ENCODE measurements at regions not wholly inside any gene's neighbourhood (a gene's known extent, or its start where the extent isn't known, plus 50 kb on each side); places are given as distances from the start of the nearest gene placed in this dataset.
"Not testable (repeated sequence)": the region's sequence is repeated elsewhere in the genome, so short reads cannot be mapped to it uniquely, and the experiment has no call there.

DNA sequence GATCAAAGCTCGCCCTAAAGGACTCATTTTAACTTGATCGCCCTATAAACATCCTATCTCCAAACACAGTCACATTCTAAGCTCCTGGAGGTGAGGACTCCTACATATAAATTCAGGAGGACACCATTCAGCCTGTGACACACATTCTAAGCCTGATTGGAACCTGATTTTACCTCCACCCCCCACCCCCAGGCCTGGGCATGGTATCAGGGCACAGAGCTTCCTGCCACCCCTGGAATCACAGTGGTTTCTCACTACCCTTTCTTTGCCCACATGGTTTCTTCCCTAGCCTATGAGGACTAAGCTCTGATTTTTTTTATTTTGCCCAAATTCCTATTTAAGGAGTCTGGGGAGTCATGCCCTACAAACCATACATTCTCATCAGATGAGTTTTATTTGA, 428.1 kb upstream of the ID2 start:
- Histone ChIP-seq H3K4me3 (ENCODE audit: low read length) (no peak overlapping the region), H3K36me3 (ENCODE audit: insufficient read depth, low read length) (no peaks in the 10 kb centered on the region), H3K4me1 (ENCODE audit: insufficient read depth, low read length) (peaks cover 16% of the 10 kb centered on the region), H3K9me3 (ENCODE audit: low read length) (peaks cover 5% of the 10 kb centered on the region), H3K27me3 (ENCODE audit: insufficient read depth, low read length) (no peaks in the 10 kb centered on the region), H2AFZ (ENCODE audit: low read depth, low read length) (no peak overlapping the region)

DNA sequence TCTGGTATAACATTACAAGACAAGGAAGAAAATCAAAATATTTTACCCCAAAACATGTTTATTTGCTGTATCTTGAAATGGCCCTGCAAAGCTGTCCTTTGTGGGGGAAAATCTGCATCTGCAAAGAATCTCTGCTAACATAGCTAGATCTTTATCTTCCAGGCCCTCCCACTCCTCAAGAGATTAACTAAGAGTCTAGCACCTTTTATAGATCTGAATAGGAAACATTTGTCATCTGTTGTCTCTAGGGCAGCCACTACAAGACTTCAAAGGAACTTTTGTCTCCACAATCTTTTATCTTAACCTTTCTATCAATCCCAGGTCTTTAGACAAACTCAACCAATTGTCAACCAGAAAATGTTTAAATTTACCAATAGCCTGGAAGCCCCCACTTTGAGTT, 427.6 kb upstream of the ID2 start:
- H3K9me3 ChIP-seq (ENCODE audit: low read length); H3K36me3 ChIP-seq (ENCODE audit: insufficient read depth, low read length); H2AFZ ChIP-seq (ENCODE audit: low read depth, low read length); H3K27me3 ChIP-seq (ENCODE audit: insufficient read depth, low read length); H3K4me3 ChIP-seq (ENCODE audit: low read length): not testable (repeated sequence)
- H3K4me1 ChIP-seq (ENCODE audit: insufficient read depth, low read length) = peaks cover 20% of the 10 kb centered on the region

DNA sequence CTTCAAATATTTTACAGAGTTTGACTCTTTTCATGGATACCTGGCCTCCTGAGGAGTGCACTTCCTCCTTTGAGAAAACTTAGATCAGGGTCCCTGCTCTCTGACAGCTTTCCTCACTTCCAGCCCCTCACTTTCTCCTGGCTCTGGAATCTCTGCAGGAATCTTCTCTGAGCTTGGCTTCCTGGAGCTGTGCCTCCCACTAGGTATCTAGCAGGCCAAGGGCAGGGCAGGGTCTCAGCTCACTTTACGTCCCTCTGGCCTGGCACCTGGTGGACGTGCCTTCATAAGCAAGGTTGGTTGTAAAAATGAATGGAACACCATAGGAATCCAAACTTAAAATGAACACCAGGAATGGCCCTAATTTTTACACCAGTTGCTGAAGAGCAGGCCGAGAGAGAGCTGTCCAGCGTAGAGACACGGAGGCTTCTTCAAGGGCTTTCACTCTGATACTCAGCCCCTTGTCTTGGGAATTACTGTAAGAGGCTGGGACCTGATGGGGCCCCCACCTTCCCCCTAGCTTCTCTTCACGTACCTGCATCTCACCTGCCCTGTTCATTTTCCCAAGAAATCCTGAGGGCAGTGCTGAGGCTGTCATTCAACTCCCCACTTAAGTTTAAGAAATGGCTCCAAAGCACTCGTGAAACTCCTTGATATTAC, 426.9 kb upstream of the ID2 start:
- Histone ChIP-seq H3K9me3 (ENCODE audit: low read length) (peaks cover 5% of the 10 kb centered on the region), H3K4me1 (ENCODE audit: insufficient read depth, low read length) (peaks cover 23% of the 10 kb centered on the region), H3K36me3 (ENCODE audit: insufficient read depth, low read length) (no peaks in the 10 kb centered on the region), H3K4me3 (ENCODE audit: low read length) (no peak overlapping the region), H3K27me3 (ENCODE audit: insufficient read depth, low read length) (no peaks in the 10 kb centered on the region), H2AFZ (ENCODE audit: low read depth, low read length) (no peak overlapping the region)

DNA sequence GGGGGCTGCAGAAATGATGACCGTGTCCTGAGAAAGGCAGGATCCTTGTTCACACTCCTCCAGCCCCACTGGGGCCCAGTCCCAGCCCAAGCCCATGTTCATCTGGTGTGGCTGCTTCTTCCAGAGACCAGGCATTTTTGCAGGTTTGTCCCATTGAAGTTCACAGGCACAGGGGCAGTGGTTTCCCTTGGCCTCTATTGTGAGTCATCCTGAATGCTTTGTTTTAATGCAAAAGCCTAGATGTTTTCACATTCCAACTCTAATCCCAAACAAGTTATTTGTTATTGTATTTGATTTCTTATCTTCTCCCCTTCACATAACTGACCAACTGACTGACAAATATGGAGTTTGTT, 426.4 kb upstream of the ID2 start:
- Histone ChIP-seq H3K27me3 (ENCODE audit: insufficient read depth, low read length) (no peaks in the 10 kb centered on the region), H3K4me1 (ENCODE audit: insufficient read depth, low read length) (peaks cover 23% of the 10 kb centered on the region), H2AFZ (ENCODE audit: low read depth, low read length) (no peak overlapping the region), H3K36me3 (ENCODE audit: insufficient read depth, low read length) (no peaks in the 10 kb centered on the region), H3K4me3 (ENCODE audit: low read length) (no peak overlapping the region), H3K9me3 (ENCODE audit: low read length) (peaks cover 3% of the 10 kb centered on the region)

DNA sequence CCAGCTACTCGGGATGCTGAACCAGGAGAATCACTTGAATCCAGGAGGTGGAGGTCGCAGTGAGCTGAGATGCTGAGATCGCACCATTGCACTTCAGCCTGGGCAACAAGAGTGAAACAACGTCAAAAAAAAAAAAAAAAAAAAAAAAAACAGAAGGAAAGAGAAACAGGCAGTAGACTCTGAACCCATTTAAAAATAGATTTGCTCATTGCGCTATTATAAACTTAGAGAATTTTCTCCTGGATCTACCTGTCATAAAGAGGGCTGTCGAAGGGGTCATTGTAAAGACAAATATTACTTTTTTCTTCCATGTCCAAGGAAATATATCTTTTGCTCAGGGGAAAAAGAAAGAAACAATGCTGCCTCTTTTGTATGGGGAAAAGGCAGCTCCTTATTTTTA, 425.0 kb upstream of the ID2 start:
- H2AFZ ChIP-seq (ENCODE audit: low read depth, low read length) = no peak overlapping the region
- H3K9me3 ChIP-seq (ENCODE audit: low read length) = no peaks in the 10 kb centered on the region
- no peak overlapping the region for H3K4me3 ChIP-seq (ENCODE audit: low read length)
- H3K27me3 ChIP-seq (ENCODE audit: insufficient read depth, low read length) = no peaks in the 10 kb centered on the region
- H3K36me3 ChIP-seq (ENCODE audit: insufficient read depth, low read length) = no peaks in the 10 kb centered on the region
- H3K4me1 ChIP-seq (ENCODE audit: insufficient read depth, low read length) = peaks cover 23% of the 10 kb centered on the region

DNA sequence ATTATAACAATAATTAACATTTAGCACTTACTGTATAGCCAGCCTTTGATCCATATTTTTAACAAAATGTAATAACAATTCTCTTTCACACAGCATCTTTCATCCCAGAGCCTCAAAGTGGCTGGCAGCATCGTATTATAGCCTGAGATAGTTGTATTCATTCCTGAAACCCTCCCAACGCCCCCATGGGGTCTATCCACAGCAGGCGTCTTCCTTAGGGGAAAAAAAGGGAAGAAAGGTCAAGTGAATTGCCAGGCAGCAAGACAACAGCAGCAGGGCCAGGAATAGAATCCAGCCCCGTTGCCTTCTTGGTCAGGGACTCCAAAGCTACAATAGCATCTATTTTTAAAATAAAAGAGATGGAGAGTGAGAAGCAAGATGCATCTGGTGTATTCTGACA, 424.4 kb upstream of the ID2 start:
- no peaks in the 10 kb centered on the region for H3K9me3 ChIP-seq (ENCODE audit: low read length)
- H3K4me1 ChIP-seq (ENCODE audit: insufficient read depth, low read length) = peaks cover 23% of the 10 kb centered on the region
- no peaks in the 10 kb centered on the region for H3K36me3 ChIP-seq (ENCODE audit: insufficient read depth, low read length)
- H2AFZ ChIP-seq (ENCODE audit: low read depth, low read length) = no peak overlapping the region
- H3K4me3 ChIP-seq (ENCODE audit: low read length) = no peak overlapping the region
- H3K27me3 ChIP-seq (ENCODE audit: insufficient read depth, low read length) = no peaks in the 10 kb centered on the region

DNA sequence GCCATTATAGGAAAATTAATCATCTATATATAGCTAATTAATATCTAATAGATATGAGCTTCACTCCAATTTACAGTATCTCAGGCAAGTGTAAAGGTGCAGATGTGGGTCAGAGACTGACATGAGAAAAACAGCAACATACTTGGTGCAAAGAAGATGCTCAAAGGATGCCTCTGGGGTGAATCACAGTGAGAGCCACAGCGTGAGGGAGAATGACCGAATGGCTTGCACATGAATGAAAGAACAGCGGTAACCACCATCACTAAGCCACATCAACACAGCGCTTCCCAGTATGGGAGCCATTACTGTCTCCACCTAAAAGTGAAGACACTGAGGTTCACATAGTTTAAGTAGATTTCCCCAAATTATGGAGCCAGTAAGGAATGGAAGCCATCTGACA, 423.4 kb upstream of the ID2 start:
- Histone ChIP-seq H3K9me3 (ENCODE audit: low read length) (no peaks in the 10 kb centered on the region), H3K4me1 (ENCODE audit: insufficient read depth, low read length) (peaks cover 24% of the 10 kb centered on the region), H3K36me3 (ENCODE audit: insufficient read depth, low read length) (no peaks in the 10 kb centered on the region), H3K4me3 (ENCODE audit: low read length) (no peak overlapping the region), H2AFZ (ENCODE audit: low read depth, low read length) (no peak overlapping the region), H3K27me3 (ENCODE audit: insufficient read depth, low read length) (no peaks in the 10 kb centered on the region)

DNA sequence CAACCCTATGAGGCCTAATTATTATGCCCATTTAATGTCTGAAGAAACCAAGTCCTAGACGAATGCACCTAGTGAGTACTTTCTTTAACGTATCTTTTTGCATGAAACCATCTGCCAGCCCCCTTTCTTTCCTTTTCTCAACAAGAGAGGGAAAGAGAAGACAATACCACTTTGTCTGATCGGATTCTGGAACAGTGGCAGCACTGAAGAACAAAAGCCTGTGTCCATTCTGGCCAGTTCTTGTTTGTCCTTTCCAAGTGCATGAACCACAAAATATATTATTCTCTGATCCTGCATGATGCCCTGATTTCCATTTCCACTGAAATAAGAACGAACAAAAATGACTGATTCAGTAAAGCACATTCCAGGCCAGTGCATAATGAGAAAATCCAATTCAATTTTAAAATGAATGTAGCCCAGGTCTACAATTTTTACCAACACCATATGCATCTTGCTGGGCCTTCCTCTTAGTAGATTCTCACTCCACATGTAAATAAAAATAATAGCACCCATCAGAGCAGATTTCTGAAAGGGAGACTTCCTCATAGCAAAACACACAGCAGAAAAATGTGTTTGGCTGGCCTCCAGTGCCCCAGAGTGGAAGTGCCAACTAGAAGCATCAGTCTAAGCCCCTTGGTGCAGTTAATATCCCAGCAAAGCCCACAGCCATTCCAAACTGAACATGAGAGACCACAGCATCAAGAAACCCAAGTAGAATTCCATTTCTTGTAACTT, 422.6 kb upstream of the ID2 start:
- Histone ChIP-seq H3K27me3 (ENCODE audit: insufficient read depth, low read length) (no peaks in the 10 kb centered on the region), H3K36me3 (ENCODE audit: insufficient read depth, low read length) (no peaks in the 10 kb centered on the region), H3K9me3 (ENCODE audit: low read length) (no peaks in the 10 kb centered on the region), H3K4me1 (ENCODE audit: insufficient read depth, low read length) (peaks cover 33% of the 10 kb centered on the region), H3K4me3 (ENCODE audit: low read length) (no peak overlapping the region), H2AFZ (ENCODE audit: low read depth, low read length) (no peak overlapping the region)

DNA sequence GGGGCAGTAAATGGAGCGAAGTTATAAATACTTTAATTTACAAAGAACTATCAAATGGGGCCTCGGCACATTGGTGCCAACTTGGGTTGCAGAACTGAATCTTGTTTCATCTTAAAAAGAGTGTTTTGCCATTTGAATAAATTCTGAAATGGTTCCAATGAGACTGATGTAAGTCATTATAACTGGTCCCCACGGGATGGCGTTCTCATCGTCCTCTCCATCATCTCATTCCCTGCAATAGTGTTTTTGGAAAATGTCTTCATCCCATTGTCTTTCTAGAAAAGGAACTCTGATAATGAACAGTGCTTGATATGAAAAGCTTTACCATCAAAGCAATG, 422.0 kb upstream of the ID2 start:
- H3K36me3 ChIP-seq (ENCODE audit: insufficient read depth, low read length) = no peaks in the 10 kb centered on the region
- peaks cover 33% of the 10 kb centered on the region for H3K4me1 ChIP-seq (ENCODE audit: insufficient read depth, low read length)
- no peak overlapping the region for H3K4me3 ChIP-seq (ENCODE audit: low read length)
- no peaks in the 10 kb centered on the region for H3K9me3 ChIP-seq (ENCODE audit: low read length)
- no peak overlapping the region for H2AFZ ChIP-seq (ENCODE audit: low read depth, low read length)
- H3K27me3 ChIP-seq (ENCODE audit: insufficient read depth, low read length) = no peaks in the 10 kb centered on the region

DNA sequence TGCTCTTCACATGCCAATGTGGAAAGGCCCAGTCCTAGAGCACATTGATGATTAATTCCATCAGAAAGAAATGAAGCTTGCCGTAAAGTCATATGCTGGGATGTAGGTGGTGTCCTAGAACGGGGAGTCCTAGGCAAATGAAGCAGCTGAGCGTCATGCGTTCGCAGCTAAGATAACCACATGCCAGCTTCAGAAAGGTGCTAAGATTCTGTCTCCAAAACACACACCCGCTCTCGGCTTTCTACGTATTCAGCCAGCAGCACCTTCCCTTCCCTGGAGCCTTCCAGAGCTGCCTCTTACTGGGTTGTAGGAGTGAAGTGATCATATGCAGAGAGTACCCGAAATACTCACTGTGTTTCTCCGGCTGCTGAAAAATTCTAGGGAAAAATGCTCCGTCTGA, 421.6 kb upstream of the ID2 start:
- H3K4me3 ChIP-seq (ENCODE audit: low read length) = no peak overlapping the region
- H3K9me3 ChIP-seq (ENCODE audit: low read length) = no peaks in the 10 kb centered on the region
- peaks cover 33% of the 10 kb centered on the region for H3K4me1 ChIP-seq (ENCODE audit: insufficient read depth, low read length)
- no peak overlapping the region for H2AFZ ChIP-seq (ENCODE audit: low read depth, low read length)
- H3K27me3 ChIP-seq (ENCODE audit: insufficient read depth, low read length) = no peaks in the 10 kb centered on the region
- H3K36me3 ChIP-seq (ENCODE audit: insufficient read depth, low read length) = no peaks in the 10 kb centered on the region

DNA sequence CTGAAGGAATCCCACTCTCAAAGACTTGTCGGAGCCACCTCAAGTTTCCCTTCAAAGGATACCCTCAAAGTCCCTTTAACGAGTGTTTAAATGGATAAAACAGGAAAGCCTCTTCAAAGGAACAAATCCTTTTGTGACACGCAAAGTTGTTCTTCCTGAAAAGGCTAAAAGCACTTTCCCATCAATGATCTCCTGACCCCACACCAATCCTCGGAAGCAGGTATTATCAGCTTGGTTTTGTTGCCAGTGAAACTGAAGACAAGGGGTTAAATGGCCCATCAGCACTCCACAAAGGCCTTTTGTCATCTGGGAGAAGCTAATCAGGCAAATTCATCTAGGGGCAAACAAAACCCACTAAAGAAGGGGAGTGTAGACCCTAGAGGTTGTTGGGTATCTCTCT, 418.0 kb upstream of the ID2 start:
- no peaks in the 10 kb centered on the region for H3K27me3 ChIP-seq (ENCODE audit: insufficient read depth, low read length)

DNA sequence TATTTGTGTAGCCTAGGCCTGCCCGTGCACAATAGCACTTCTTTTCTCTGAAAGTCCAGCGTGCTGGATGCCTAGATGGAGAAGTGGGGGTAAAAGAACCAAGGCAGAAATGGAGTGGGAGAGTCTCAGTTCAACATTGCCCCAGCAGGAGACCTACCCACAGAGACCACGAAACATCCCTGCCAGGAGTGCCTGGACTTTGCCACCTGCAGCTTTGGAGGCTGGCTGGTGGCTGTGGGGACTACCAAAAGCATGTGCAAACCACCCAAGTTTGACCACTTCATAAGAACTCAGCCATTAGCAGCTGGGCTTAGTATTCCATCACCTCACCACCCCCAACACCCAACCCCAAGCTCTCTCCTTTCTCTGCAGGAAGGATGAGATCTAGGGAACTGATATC, 416.9 kb upstream of the ID2 start:
- no peaks in the 10 kb centered on the region for H3K36me3 ChIP-seq (ENCODE audit: insufficient read depth, low read length)
- no peaks in the 10 kb centered on the region for H3K27me3 ChIP-seq (ENCODE audit: insufficient read depth, low read length)
- no peaks in the 10 kb centered on the region for H3K9me3 ChIP-seq (ENCODE audit: low read length)
- no peak overlapping the region for H3K4me3 ChIP-seq (ENCODE audit: low read length)
- H3K4me1 ChIP-seq (ENCODE audit: insufficient read depth, low read length) = peaks cover 20% of the 10 kb centered on the region
- H2AFZ ChIP-seq (ENCODE audit: low read depth, low read length) = no peak overlapping the region

More for the DNA sequence above, 418.0 kb upstream of the ID2 start:
- no peaks in the 10 kb centered on the region for H3K9me3 ChIP-seq (ENCODE audit: low read length)
- no peak overlapping the region for H3K4me3 ChIP-seq (ENCODE audit: low read length)
- H3K4me1 ChIP-seq (ENCODE audit: insufficient read depth, low read length) = peaks cover 26% of the 10 kb centered on the region
- H3K36me3 ChIP-seq (ENCODE audit: insufficient read depth, low read length) = no peaks in the 10 kb centered on the region
- no peak overlapping the region for H2AFZ ChIP-seq (ENCODE audit: low read depth, low read length)

DNA sequence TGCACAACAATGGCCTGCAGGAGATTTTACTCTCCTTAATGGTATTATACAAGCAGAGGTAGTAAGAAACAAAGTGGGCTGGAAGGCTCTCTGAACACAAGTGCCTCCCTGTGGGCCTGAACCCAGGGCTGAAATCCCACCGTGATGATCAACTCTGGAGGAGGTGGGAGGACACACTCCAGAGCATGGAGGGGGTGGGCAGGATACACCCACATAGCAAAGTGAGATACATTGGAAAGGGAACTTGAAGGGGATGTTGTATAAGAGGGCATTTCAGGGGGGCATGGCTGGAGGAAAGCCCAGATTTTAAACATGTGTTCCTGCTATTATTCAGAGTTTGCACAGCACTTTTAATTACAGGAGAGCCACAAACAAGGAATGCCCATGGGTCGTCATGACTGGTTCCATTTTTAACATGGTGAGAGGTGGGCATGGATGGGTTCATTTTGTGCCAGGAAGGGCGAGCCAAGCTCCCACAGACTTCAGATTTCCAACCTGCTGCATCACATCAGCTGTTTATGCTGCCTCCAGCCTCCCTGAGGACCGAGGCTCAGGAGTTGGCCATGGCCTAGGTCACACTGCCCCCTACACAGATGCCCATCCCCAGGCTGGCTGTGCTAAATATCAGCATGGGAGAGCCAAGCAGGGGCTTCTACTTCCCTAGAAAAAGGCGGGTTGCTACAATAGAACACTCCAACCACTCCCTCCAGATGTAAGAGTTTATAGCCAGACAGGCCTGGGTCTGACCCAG, 416.2 kb upstream of the ID2 start:
- Histone ChIP-seq H3K27me3 (ENCODE audit: insufficient read depth, low read length) (no peaks in the 10 kb centered on the region), H3K4me3 (ENCODE audit: low read length) (no peak overlapping the region), H3K4me1 (ENCODE audit: insufficient read depth, low read length) (peaks cover 20% of the 10 kb centered on the region), H3K36me3 (ENCODE audit: insufficient read depth, low read length) (no peaks in the 10 kb centered on the region), H2AFZ (ENCODE audit: low read depth, low read length) (no peak overlapping the region), H3K9me3 (ENCODE audit: low read length) (no peaks in the 10 kb centered on the region)

Measured in neuron (in vitro differentiated cells).